Ishikawa (cell line): ENCODE measurements at regions not wholly inside any gene's neighbourhood (a gene's known extent, or its start where the extent isn't known, plus 50 kb on each side); places are given as distances from the start of the nearest gene placed in this dataset.

Source experiments
- CREB1 ChIP-seq: IDR thresholded peaks from 2 replicates; pipeline ENCODE4 v1.6.1; 2012; ENCODE audit warnings: low read depth
- RAD21 ChIP-seq: IDR thresholded peaks from 2 replicates; pipeline ENCODE4 v1.6.1; 2012; ENCODE audit warnings: low read depth

- no peak for TF ChIP-seq CREB1
- no peak for TF ChIP-seq RAD21
Observed at GRCh38 chr9:108389056-108389455, 466.7 kb downstream of the ACTL7B start.
